ENCODE measurements at regions not wholly inside any gene's neighbourhood (a gene's known extent, or its start where the extent isn't known, plus 50 kb on each side); places are given as distances from the start of the nearest gene placed in this dataset.
"Not testable (repeated sequence)": the region's sequence is repeated elsewhere in the genome, so short reads cannot be mapped to it uniquely, and the experiment has no call there.

DNA sequence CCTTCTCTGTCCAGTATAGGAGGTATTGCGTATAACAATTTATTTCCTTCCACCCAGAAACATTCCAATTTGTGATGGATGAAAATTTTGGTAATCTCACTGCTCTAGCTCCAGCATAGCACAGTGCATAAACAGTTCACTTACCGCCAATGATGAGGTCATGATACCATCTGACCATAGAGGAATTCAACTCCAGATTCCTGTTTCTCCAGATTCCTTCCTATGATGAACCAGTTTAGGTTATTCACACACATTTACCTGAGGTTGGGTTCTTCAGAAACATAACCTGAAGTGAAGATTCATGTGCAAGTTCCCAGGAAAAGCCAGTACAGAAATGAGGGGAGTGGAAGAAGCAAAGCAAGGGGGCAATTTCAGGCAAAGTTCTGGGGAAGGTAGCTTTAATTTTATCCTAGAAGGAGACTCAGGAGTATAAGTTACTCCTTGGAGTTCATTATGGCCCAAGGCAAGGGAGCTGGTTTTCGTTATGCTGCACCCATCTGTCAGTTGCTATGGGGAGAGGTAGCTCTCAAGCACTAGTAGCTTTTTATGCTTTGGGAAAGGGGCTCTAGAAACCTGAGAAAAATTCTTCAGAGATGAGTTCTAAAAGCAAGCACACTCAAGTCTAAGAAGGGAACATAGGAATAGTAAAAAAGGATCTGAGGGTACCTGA lies 121.6 kb downstream of the CASP12 start:
- TF ChIP-seq, protein P1, sequence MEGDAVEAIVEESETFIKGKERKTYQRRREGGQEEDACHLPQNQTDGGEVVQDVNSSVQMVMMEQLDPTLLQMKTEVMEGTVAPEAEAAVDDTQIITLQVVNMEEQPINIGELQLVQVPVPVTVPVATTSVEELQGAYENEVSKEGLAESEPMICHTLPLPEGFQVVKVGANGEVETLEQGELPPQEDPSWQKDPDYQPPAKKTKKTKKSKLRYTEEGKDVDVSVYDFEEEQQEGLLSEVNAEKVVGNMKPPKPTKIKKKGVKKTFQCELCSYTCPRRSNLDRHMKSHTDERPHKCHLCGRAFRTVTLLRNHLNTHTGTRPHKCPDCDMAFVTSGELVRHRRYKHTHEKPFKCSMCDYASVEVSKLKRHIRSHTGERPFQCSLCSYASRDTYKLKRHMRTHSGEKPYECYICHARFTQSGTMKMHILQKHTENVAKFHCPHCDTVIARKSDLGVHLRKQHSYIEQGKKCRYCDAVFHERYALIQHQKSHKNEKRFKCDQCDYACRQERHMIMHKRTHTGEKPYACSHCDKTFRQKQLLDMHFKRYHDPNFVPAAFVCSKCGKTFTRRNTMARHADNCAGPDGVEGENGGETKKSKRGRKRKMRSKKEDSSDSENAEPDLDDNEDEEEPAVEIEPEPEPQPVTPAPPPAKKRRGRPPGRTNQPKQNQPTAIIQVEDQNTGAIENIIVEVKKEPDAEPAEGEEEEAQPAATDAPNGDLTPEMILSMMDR (conservative IDR thresholded peaks at IDR 0.05), result no peak
- H3K27ac ChIP-seq, result no peak overlapping the region

DNA sequence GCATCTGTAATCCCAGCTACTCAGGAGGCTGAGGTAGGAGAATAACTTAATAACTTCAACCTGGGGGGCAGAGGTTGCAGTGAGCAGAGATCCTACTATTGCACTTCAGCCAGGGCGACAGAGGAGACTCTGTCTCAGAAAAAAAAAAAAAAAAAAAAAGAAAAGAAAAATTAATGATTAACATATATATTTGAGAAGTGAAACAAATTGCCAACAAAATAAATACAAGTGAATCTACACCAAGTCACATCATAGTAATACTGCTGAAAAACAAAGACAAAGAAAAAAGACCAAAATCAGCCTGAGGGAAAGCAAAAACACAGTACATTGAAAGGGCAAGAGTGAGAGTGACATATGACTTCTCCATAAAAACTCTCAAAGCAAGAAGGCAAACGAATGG lies 123.7 kb downstream of the CASP12 start:
- H3K27ac ChIP-seq, result no peak overlapping the region
- TF ChIP-seq, protein P1 (conservative IDR thresholded peaks at IDR 0.05), result no peak

DNA sequence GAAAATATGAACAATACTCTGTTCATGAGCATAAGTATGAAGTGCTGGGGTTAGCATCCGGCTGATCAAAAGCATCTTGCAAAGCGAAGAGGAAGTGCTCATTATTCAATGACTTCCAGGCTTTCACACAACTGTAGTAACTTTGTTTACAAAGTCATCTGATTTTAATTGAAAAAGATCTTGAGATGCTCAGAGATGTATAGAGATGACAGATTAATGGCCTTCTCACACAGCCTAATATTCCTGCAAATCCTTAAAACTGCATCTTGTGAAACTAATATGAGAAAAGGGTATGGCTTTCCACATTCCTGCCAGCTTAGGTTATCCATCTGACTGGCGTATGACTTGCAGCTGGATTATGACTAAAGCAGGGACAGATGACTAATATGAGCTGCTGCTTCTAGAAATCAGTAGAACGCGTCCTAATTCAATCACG lies 125.4 kb downstream of the CASP12 start:
- no peak overlapping the region for H3K27ac ChIP-seq
- TF ChIP-seq, protein P1 (conservative IDR thresholded peaks at IDR 0.05), result no peak

DNA sequence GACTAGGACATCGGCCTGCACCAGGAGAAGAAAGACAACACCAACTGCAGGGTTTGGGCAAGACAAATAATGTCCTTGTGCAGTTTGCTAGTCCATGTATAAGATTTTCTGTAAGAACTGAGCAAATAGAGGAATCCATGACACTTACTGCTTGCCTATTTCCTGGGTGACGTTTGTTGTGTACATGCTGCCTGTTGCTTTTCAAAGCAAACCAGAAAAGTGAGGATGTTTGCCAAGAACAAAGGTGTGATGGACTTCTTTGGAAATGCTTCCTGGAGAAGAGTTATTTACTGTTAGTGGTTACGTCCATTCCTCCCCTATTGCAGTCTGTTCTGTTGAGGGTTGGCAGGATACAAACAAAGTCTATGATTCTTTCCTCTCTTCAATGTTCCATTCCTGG lies 126.5 kb downstream of the CASP12 start:
- H3K27ac ChIP-seq, result no peak overlapping the region
- TF ChIP-seq, protein P1 (conservative IDR thresholded peaks at IDR 0.05), result no peak

DNA sequence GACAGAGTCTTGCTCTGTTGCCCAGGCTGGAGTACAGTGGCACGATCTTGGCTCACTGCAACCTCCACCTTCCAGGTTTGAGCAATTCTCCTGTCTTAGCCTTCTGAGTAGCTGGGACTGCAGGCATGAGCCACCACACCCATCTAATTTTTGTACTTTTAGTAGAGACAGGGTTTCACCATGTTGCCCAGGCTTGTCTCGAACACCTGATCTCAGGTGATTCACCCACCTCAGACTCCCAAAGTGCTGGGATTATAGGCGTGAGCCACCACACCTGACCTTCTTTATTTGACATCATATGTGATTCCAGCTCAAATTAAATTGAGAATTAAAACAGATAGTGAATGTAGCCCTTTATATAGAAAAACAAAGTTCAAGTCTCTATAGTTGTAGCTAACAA lies 127.2 kb downstream of the CASP12 start:
- not testable (repeated sequence) for H3K27ac ChIP-seq

DNA sequence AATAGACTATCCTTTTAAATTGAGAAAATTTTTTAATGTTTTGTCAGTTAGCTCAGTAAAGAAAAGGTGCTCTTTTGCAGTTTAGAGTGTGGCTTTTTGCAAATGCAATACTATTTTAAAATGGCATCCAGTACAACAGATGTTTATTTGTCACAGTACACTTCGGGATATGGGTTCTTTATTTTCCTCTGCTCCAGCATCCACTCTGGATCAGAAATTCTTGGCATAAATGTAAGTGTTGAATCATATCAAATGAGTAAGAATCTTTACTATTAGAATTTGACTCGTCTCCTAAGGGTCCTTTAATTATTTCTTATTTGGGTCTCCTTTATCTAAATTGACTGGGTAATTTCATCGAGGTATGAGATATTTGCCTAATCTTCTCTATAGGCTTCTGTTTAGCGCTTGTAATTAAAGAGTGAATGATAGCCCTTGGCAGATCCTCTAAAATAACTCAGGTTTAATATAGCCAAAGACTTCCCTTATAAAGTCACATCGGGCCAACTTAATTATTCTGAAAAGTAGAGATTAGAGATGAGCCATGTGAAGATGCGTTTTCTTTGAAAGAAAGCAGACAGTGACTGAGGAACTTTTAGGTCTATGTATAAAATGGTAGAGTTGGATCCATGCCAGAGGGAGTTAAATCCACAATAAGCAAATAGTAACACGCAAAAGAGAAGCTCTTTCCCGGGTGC lies 132.7 kb downstream of the CASP12 start:
- TF ChIP-seq, protein P1 (conservative IDR thresholded peaks at IDR 0.05), result no peak
- H3K27ac ChIP-seq, result no peak overlapping the region

DNA sequence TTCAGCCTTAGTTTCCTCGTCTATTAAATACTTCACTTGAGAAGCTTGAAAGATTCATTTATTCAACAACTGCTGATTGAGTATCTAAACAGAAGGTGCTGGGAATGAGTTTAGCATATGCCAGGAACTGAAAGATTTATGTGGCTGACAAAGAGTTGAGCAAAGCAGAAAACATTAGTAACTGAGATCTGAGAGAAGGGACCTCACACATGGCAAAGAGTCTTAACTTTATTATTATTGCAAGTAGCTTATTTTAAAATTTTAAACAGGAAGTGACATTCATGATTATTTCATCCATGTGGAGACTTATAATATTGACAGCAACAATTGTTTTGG lies 133.6 kb downstream of the CASP12 start:
- TF ChIP-seq, protein P1 (conservative IDR thresholded peaks at IDR 0.05), result no peak

More for the DNA sequence above, 133.6 kb downstream of the CASP12 start:
- no peak overlapping the region for H3K27ac ChIP-seq

Data from VCaP (cell line).